HCT116 (cell line): ENCODE measurements at regions not wholly inside any gene's neighbourhood (a gene's known extent, or its start where the extent isn't known, plus 50 kb on each side); places are given as distances from the start of the nearest gene placed in this dataset.

Source experiments
- ATAC-seq: fragments of 200-7000 bp; cut with Tn5 transposase; 2 replicates; pipeline ENCODE4 v1.9.1; 2020; ENCODE audit warnings: mild to moderate bottlenecking, moderate library complexity
- BruUV-seq: library from RNA; stranded (reverse); fragments of 400-500 nt; replicated peaks from 2 replicates; lab custom pipeline; 2021; lab: Mats Ljungman, UMichigan
- CTCF ChIA-PET: fragments of 300-600 bp; sonication (Branson Sonifier 250); formaldehyde crosslinking; loops from one replicate; lab custom pipeline; 2021; ENCODE audit warnings: antibody characterized with exemption; lab: Charles Lee
- POLR2A ChIA-PET: fragments of 300-600, 350-600 bp; sonication (Branson Sonifier 250); formaldehyde crosslinking; loops from one replicate; lab custom pipeline; 2021; ENCODE audit warnings: antibody characterized with exemption; lab: Charles Lee
- RAD21 ChIA-PET, 2 experiments: fragments of 300-600 bp; sonication (Branson Sonifier 250); formaldehyde crosslinking; loops; one replicate each; lab custom pipeline; 2023; ENCODE audit warnings: low total read pairs in 2 of 2; ENCODE audit not compliant: uncharacterized antibody in 2 of 2, unreplicated experiment in 2 of 2, low non-redundant PET in 1 of 2; lab: Charles Lee
- DNase-seq: peaks from one replicate; pipeline ENCODE4 v3.0.0-alpha.2; 2010; ENCODE audit warnings: low read depth, low spot score
- H2AFZ ChIP-seq: fragments of 200-600 bp; shearing (Covaris generic), sonication (generic); 2 replicates; pipeline ENCODE4 v1.6.1; 2017; ENCODE audit warnings: low read depth, mixed run types, mixed read lengths, antibody characterized with exemption, low read length; ENCODE audit not compliant: poor library complexity, severe bottlenecking
- H3K27ac ChIP-seq: 2 replicates; pipeline ENCODE4 v1.5.1; 2012; ENCODE audit warnings: low read depth, low read length
- H3K27me3 ChIP-seq: fragments of 200-600 bp; sonication (generic); 2 replicates; pipeline ENCODE4 v1.6.1; 2016; ENCODE audit warnings: mixed run types, low read length, mixed read lengths; ENCODE audit not compliant: insufficient read depth
- H3K36me3 ChIP-seq, 2 experiments: fragments of 200-500 bp in 1 of 2; fragments of 200-600 bp in 1 of 2; sonication (Bioruptor generic) in 1 of 2; sonication (generic) in 1 of 2; 2 replicates each; pipeline versions ENCODE4 v1.5.1 to v1.6.1; 2014 to 2016; ENCODE audit warnings: low read length in 2 of 2, inconsistent platforms in 1 of 2, mixed read lengths in 1 of 2, mixed run types in 1 of 2; ENCODE audit not compliant: insufficient read depth in 2 of 2, control insufficient read depth in 1 of 2
- H3K4me1 ChIP-seq, 2 experiments: fragments of 200-600 bp in 1 of 2; sonication (generic) in 1 of 2; 2 replicates each; pipeline versions ENCODE4 v1.5.1 to v1.6.1; 2012 to 2017; ENCODE audit warnings: low read length in 2 of 2, inconsistent platforms in 1 of 2, mild to moderate bottlenecking in 1 of 2, mixed read lengths in 1 of 2, mixed run types in 1 of 2, moderate library complexity in 1 of 2; ENCODE audit not compliant: insufficient read depth in 2 of 2, control insufficient read depth in 1 of 2
- H3K4me2 ChIP-seq: fragments of 200-600 bp; sonication (generic); 2 replicates; pipeline ENCODE4 v1.6.1; 2017; ENCODE audit warnings: mixed run types, low read length, mixed read lengths
- H3K4me3 ChIP-seq, 2 experiments: fragments of 200-600 bp in 1 of 2; sonication (generic) in 1 of 2; replicated peaks in 1 of 2; 2 replicates each; pipeline ENCODE4 v1.5.1; 2011 to 2016; ENCODE audit warnings: low read length in 2 of 2, control low read depth in 1 of 2, low read depth in 1 of 2, mild to moderate bottlenecking in 1 of 2, mixed read lengths in 1 of 2, mixed run types in 1 of 2
- H3K79me2 ChIP-seq: fragments of 200-600 bp; sonication (generic); 2 replicates; pipeline ENCODE4 v1.6.1; 2017; ENCODE audit warnings: mild to moderate bottlenecking, mixed run types, low read length, moderate library complexity, mixed read lengths; ENCODE audit not compliant: insufficient read depth
- H3K9ac ChIP-seq: fragments of 200-600 bp; sonication (generic); 2 replicates; pipeline ENCODE4 v1.6.1; 2016; ENCODE audit warnings: low read length, mixed read lengths
- H3K9me2 ChIP-seq: fragments of 200-600 bp; sonication (generic), shearing (Covaris generic); 2 replicates; pipeline ENCODE4 v1.6.1; 2017; ENCODE audit warnings: mixed run types, mild to moderate bottlenecking, moderate library complexity; ENCODE audit not compliant: insufficient read depth
- H3K9me3 ChIP-seq, 2 experiments: fragments of 200-500 bp in 1 of 2; fragments of 200-600 bp in 1 of 2; sonication (Bioruptor generic) in 1 of 2; sonication (generic) in 1 of 2; 2 replicates each; pipeline ENCODE4 v1.6.1; 2014 to 2017; ENCODE audit warnings: low read length in 2 of 2, mixed read lengths in 2 of 2, inconsistent platforms in 1 of 2, low read depth in 1 of 2, mild to moderate bottlenecking in 1 of 2, mixed run types in 1 of 2, moderate library complexity in 1 of 2; ENCODE audit not compliant: control insufficient read depth in 1 of 2, insufficient read depth in 1 of 2
- H4K20me1 ChIP-seq: fragments of 200-600 bp; sonication (generic), shearing (Covaris generic); 2 replicates; pipeline ENCODE4 v1.6.1; 2017; ENCODE audit warnings: mixed run types, mild to moderate bottlenecking, moderate library complexity; ENCODE audit not compliant: insufficient read depth
- CBX3 ChIP-seq: IDR thresholded peaks from 2 replicates; pipeline ENCODE4 v1.6.1; 2012; ENCODE audit warnings: low read depth
- CTCF ChIP-seq, 3 experiments: fragments of 200-600 bp in 1 of 3; sonication (generic) in 1 of 3; IDR thresholded peaks in 2 of 3; conservative IDR thresholded peaks in 1 of 3; 2 replicates each; pipeline ENCODE4 v1.5.1; 2012 to 2017; ENCODE audit warnings: low read depth in 2 of 3, low read length in 2 of 3, antibody characterized with exemption in 1 of 3, borderline replicate concordance in 1 of 3, control low read depth in 1 of 3, mild to moderate bottlenecking in 1 of 3, mixed read lengths in 1 of 3, mixed run types in 1 of 3, moderate library complexity in 1 of 3; ENCODE audit not compliant: insufficient read depth in 1 of 3
- ELF1 ChIP-seq: IDR thresholded peaks from 2 replicates; pipeline ENCODE4 v1.6.1; 2012; ENCODE audit warnings: low read depth, borderline replicate concordance
- EZH2 ChIP-seq: fragments of 200-600 bp; sonication (generic); IDR thresholded peaks from 2 replicates; pipeline ENCODE4 v1.6.1; 2017; ENCODE audit warnings: antibody characterized with exemption, mixed run types
- EZH2phosphoT487 ChIP-seq: fragments of 200-600 bp; IDR thresholded peaks from 2 replicates; pipeline ENCODE4 v1.6.1; 2018; ENCODE audit warnings: antibody characterized with exemption, borderline replicate concordance
- JUND ChIP-seq: IDR thresholded peaks from 2 replicates; pipeline ENCODE4 v1.6.1; 2012
- POLR2AphosphoS5 ChIP-seq: IDR thresholded peaks from 2 replicates; pipeline ENCODE4 v1.6.1; 2011; ENCODE audit warnings: mild to moderate bottlenecking, low read depth, low read length, moderate library complexity
- SIN3A ChIP-seq: IDR thresholded peaks from 2 replicates; pipeline ENCODE4 v1.6.1; 2012; ENCODE audit warnings: low read depth
- TCF7L2 ChIP-seq: IDR thresholded peaks from 2 replicates; pipeline ENCODE4 v1.7.0; 2011; ENCODE audit warnings: borderline replicate concordance, inconsistent platforms; ENCODE audit not compliant: insufficient read depth, insufficient read length; ENCODE audit errors: extremely low read depth
- ZFX ChIP-seq: fragments of 450-650 bp; IDR thresholded peaks from 2 replicates; pipeline ENCODE4 v1.6.1; 2017
- ZNF274 ChIP-seq: fragments of 200-500 bp; sonication (Bioruptor generic); IDR thresholded peaks from 2 replicates; pipeline ENCODE4 v1.6.1; 2014; ENCODE audit warnings: mild to moderate bottlenecking, low read depth, low read length, inconsistent platforms
- intact Hi-C: fragments of 100-400 bp; cut with micrococcal nuclease; formaldehyde crosslinking; loops from 2 replicates; pipeline ENCODE4 v1.10.0; 2022
- TF ChIP-seq, protein P1 (sequence below): IDR thresholded peaks from 2 replicates; pipeline ENCODE4 v1.6.1; 2012; ENCODE audit warnings: low read depth
- TF ChIP-seq, protein P2 (sequence below): IDR thresholded peaks from 2 replicates; pipeline ENCODE4 v1.6.1; 2012
- TF ChIP-seq, protein P3 (sequence below): IDR thresholded peaks from 2 replicates; pipeline ENCODE4 v1.6.1; 2012

DNA sequence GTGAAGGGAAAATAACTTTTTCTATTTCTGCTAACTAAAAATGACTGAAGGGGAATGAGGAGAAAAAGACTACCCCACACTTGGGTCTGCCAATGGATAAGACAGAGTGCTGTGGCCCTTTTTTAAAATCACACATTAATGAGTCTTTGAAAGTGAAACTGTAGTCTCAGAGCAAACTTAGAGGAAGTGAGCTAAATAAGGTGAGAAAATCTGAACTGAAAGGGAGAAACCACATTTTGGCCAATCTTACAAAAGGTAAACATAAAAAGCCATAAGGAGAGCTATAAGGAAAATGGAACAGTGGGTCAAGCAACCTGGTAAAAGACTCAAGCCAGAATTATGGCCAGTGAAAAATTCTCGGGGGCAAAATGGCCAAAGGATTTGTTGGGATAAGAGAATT, 755.1 kb upstream of the IGFBP7 start:
- intact Hi-C loops, result no loop called here
- TF ChIP-seq CTCF (IDR thresholded peaks at IDR 0.05 in 2 of 3, conservative IDR thresholded peaks at IDR 0.05 in 1 of 3; ENCODE audit: borderline replicate concordance in 1 of 3, insufficient read depth in 1 of 3, low read depth in 2 of 3, low read length in 2 of 3) (no peak), ELF1 (no peak), CBX3 (no peak), ZFX (no peak), EZH2phosphoT487 (no peak), JUND (no peak), EZH2 (no peak), SIN3A (no peak), POLR2AphosphoS5 (no peak), ZNF274 (no peak), TCF7L2 (no peak)
- TF ChIP-seq, protein P1, sequence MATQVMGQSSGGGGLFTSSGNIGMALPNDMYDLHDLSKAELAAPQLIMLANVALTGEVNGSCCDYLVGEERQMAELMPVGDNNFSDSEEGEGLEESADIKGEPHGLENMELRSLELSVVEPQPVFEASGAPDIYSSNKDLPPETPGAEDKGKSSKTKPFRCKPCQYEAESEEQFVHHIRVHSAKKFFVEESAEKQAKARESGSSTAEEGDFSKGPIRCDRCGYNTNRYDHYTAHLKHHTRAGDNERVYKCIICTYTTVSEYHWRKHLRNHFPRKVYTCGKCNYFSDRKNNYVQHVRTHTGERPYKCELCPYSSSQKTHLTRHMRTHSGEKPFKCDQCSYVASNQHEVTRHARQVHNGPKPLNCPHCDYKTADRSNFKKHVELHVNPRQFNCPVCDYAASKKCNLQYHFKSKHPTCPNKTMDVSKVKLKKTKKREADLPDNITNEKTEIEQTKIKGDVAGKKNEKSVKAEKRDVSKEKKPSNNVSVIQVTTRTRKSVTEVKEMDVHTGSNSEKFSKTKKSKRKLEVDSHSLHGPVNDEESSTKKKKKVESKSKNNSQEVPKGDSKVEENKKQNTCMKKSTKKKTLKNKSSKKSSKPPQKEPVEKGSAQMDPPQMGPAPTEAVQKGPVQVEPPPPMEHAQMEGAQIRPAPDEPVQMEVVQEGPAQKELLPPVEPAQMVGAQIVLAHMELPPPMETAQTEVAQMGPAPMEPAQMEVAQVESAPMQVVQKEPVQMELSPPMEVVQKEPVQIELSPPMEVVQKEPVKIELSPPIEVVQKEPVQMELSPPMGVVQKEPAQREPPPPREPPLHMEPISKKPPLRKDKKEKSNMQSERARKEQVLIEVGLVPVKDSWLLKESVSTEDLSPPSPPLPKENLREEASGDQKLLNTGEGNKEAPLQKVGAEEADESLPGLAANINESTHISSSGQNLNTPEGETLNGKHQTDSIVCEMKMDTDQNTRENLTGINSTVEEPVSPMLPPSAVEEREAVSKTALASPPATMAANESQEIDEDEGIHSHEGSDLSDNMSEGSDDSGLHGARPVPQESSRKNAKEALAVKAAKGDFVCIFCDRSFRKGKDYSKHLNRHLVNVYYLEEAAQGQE, result no peak
- TF ChIP-seq, protein P2, sequence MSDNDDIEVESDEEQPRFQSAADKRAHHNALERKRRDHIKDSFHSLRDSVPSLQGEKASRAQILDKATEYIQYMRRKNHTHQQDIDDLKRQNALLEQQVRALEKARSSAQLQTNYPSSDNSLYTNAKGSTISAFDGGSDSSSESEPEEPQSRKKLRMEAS, result no peak
- TF ChIP-seq, protein P3, sequence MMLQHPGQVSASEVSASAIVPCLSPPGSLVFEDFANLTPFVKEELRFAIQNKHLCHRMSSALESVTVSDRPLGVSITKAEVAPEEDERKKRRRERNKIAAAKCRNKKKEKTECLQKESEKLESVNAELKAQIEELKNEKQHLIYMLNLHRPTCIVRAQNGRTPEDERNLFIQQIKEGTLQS, result no peak
- Histone ChIP-seq H3K4me2 (no peak overlapping the region), H3K79me2 (no peaks in the 10 kb centered on the region), H3K9me2 (no peaks in the 10 kb centered on the region), H4K20me1 (no peaks in the 10 kb centered on the region), H3K27ac (no peak overlapping the region), H2AFZ (no peak overlapping the region), H3K36me3 (no peaks in the 10 kb centered on the region), H3K9ac (no peak overlapping the region), H3K27me3 (no peaks in the 10 kb centered on the region), H3K4me3 (no peak overlapping the region), H3K9me3 (peaks cover 13 to 14% of the 10 kb centered on the region in 2 experiments; a peak in 2 of 4 replicates), H3K4me1 (no peaks in the 10 kb centered on the region)
- ATAC-seq (no peak), DNase-seq (no peak)
- no TSS peak for BruUV-seq
- RAD21 ChIA-PET, result no interaction called here
- POLR2A ChIA-PET, result no interaction called here
- CTCF ChIA-PET, result no interaction called here
